HEK293 (cell line): ENCODE measurements at regions not wholly inside any gene's neighbourhood (a gene's known extent, or its start where the extent isn't known, plus 50 kb on each side); places are given as distances from the start of the nearest gene placed in this dataset.
A peak's percentile ranks its signal among the peaks of the same experiment; 100 is the strongest.

Source experiments
- CTCF ChIA-PET: fragments of 350-600 bp; formaldehyde crosslinking; extraction: SDS; loops from one replicate; lab custom pipeline; 2021; ENCODE audit warnings: antibody characterized with exemption; lab: Yijun Ruan, JAX
- POLR2A ChIA-PET: fragments of 300-600 bp; formaldehyde crosslinking; extraction: SDS; loops from one replicate; lab custom pipeline; 2020; ENCODE audit warnings: antibody characterized with exemption, inconsistent platforms; lab: Yijun Ruan, JAX
- H3K27ac ChIP-seq: fragments of 200-500 bp; sonication (Bioruptor generic); 2 replicates; pipeline ENCODE4 v1.5.1; 2014; ENCODE audit warnings: low read depth, low read length, control low read depth, inconsistent platforms; ENCODE audit errors: extremely low read depth
- H3K36me3 ChIP-seq, 2 experiments: fragments of 200-500 bp in 1 of 2; sonication (Bioruptor generic) in 1 of 2; 1 replicate in 1 of 2; 2 replicates in 1 of 2; pipeline ENCODE4 v1.5.1; 2014 to 2017; ENCODE audit warnings: inconsistent platforms in 2 of 2, low read length in 2 of 2; ENCODE audit not compliant: control insufficient read depth in 2 of 2, insufficient read depth in 1 of 2
- H3K4me1 ChIP-seq: fragments of 200-500 bp; sonication (Bioruptor generic); 2 replicates; pipeline ENCODE4 v1.5.1; 2014; ENCODE audit warnings: mild to moderate bottlenecking, low read length, inconsistent platforms; ENCODE audit not compliant: control insufficient read depth, insufficient read depth
- H3K4me3 ChIP-seq: 2 replicates; pipeline ENCODE4 v1.5.1; 2011; ENCODE audit warnings: low read depth, mild to moderate bottlenecking, control low read depth, low read length, moderate library complexity
- H3K9me3 ChIP-seq: fragments of 200-500 bp; sonication (Bioruptor generic); 2 replicates; pipeline ENCODE4 v1.5.1; 2014; ENCODE audit warnings: low read depth, low read length, inconsistent platforms; ENCODE audit not compliant: control insufficient read depth, insufficient read depth
- CTCF ChIP-seq: fragments of 450-650 bp; formaldehyde crosslinking; IDR thresholded peaks from 2 replicates; pipeline ENCODE4 v1.5.1; 2016; ENCODE audit warnings: missing biosample characterization, missing genetic modification characterization
- FEZF1 ChIP-seq: fragments of 450-650 bp; formaldehyde crosslinking; IDR thresholded peaks from 2 replicates; pipeline ENCODE4 v1.5.1; 2016; ENCODE audit warnings: missing biosample characterization, missing genetic modification characterization
- IKZF3 ChIP-seq: fragments of 450-650 bp; IDR thresholded peaks from 2 replicates; pipeline ENCODE4 v1.5.0; 2018; ENCODE audit warnings: missing biosample characterization, mild to moderate bottlenecking, missing genetic modification characterization, moderate library complexity
- MEIS1 ChIP-seq: sonication (generic); formaldehyde crosslinking; IDR thresholded peaks from 2 replicates; pipeline ENCODE4 v1.8.1; 2022; ENCODE audit warnings: missing genetic modification reagents, mild to moderate bottlenecking, borderline replicate concordance
- PATZ1 ChIP-seq: fragments of 450-650 bp; formaldehyde crosslinking; IDR thresholded peaks from 2 replicates; pipeline ENCODE4 v1.5.1; 2016; ENCODE audit warnings: missing biosample characterization, missing genetic modification characterization
- PRDM4 ChIP-seq: fragments of 450-650 bp; formaldehyde crosslinking; IDR thresholded peaks from 2 replicates; pipeline ENCODE4 v1.5.1; 2017; ENCODE audit warnings: missing biosample characterization, missing genetic modification characterization
- SCRT1 ChIP-seq: fragments of 450-650 bp; formaldehyde crosslinking; IDR thresholded peaks from 2 replicates; pipeline ENCODE4 v1.5.1; 2016; ENCODE audit warnings: missing biosample characterization, missing genetic modification characterization, borderline replicate concordance
- ZBTB1 ChIP-seq: fragments of 450-650 bp; formaldehyde crosslinking; IDR thresholded peaks from 2 replicates; pipeline ENCODE4 v1.5.1; 2016; ENCODE audit warnings: missing biosample characterization, missing genetic modification characterization
- ZFP37 ChIP-seq: fragments of 450-650 bp; formaldehyde crosslinking; IDR thresholded peaks from 2 replicates; pipeline ENCODE4 v1.5.1; 2016; ENCODE audit warnings: missing biosample characterization, missing genetic modification characterization
- ZNF133 ChIP-seq: fragments of 450-650 bp; formaldehyde crosslinking; IDR thresholded peaks from 2 replicates; pipeline ENCODE4 v1.5.1; 2016; ENCODE audit warnings: missing biosample characterization, missing genetic modification characterization
- ZNF184 ChIP-seq: fragments of 450-650 bp; IDR thresholded peaks from 2 replicates; pipeline ENCODE4 v1.5.1; 2018; ENCODE audit warnings: missing biosample characterization, mild to moderate bottlenecking, missing genetic modification characterization
- ZNF2 ChIP-seq: fragments of 450-650 bp; formaldehyde crosslinking; IDR thresholded peaks from 2 replicates; pipeline ENCODE4 v1.5.1; 2016; ENCODE audit warnings: missing biosample characterization, missing genetic modification characterization
- ZNF280D ChIP-seq: fragments of 450-650 bp; formaldehyde crosslinking; IDR thresholded peaks from 2 replicates; pipeline ENCODE4 v1.5.1; 2016; ENCODE audit warnings: missing biosample characterization, missing genetic modification characterization
- ZNF510 ChIP-seq: fragments of 450-650 bp; formaldehyde crosslinking; IDR thresholded peaks from 2 replicates; pipeline ENCODE4 v1.5.1; 2018; ENCODE audit warnings: mild to moderate bottlenecking, missing genetic modification characterization, missing biosample characterization; ENCODE audit not compliant: insufficient replicate concordance
- ZNF529 ChIP-seq: fragments of 450-650 bp; formaldehyde crosslinking; IDR thresholded peaks from 2 replicates; pipeline ENCODE4 v1.5.1; 2017; ENCODE audit warnings: missing genetic modification characterization, missing biosample characterization; ENCODE audit not compliant: insufficient replicate concordance
- ZNF560 ChIP-seq: fragments of 450-650 bp; formaldehyde crosslinking; IDR thresholded peaks from 2 replicates; pipeline ENCODE4 v1.5.1; 2017; ENCODE audit warnings: missing biosample characterization, missing genetic modification characterization, borderline replicate concordance
- ZNF561 ChIP-seq: fragments of 450-650 bp; IDR thresholded peaks from 2 replicates; pipeline ENCODE4 v1.5.1; 2018; ENCODE audit warnings: missing biosample characterization, missing genetic modification characterization, borderline replicate concordance
- ZNF610 ChIP-seq: fragments of 450-650 bp; formaldehyde crosslinking; IDR thresholded peaks from 2 replicates; pipeline ENCODE4 v1.5.1; 2016; ENCODE audit warnings: missing biosample characterization, missing genetic modification characterization, borderline replicate concordance
- ZNF654 ChIP-seq: fragments of 450-650 bp; formaldehyde crosslinking; IDR thresholded peaks from 2 replicates; pipeline ENCODE4 v1.5.1; 2016; ENCODE audit warnings: low read depth, missing biosample characterization, missing genetic modification characterization
- ZNF660 ChIP-seq: fragments of 450-650 bp; IDR thresholded peaks from 2 replicates; pipeline ENCODE4 v1.5.1; 2018; ENCODE audit warnings: missing biosample characterization, mild to moderate bottlenecking, missing genetic modification characterization
- ZNF76 ChIP-seq: fragments of 450-650 bp; formaldehyde crosslinking; IDR thresholded peaks from 2 replicates; pipeline ENCODE4; 2016; ENCODE audit warnings: low read depth, missing biosample characterization, missing genetic modification characterization, borderline replicate concordance
- ZNF777 ChIP-seq: fragments of 450-650 bp; formaldehyde crosslinking; IDR thresholded peaks from 2 replicates; pipeline ENCODE4 v1.5.1; 2017; ENCODE audit warnings: missing biosample characterization, missing genetic modification characterization, borderline replicate concordance
- ZSCAN30 ChIP-seq: fragments of 450-650 bp; IDR thresholded peaks from 2 replicates; pipeline ENCODE4 v1.5.1; 2018; ENCODE audit warnings: missing biosample characterization, mild to moderate bottlenecking, missing genetic modification characterization, moderate library complexity

GRCh38 chr3:124563376-124563775 lies 166.9 kb upstream of the UMPS start (continued):
- TF ChIP-seq ZNF2 (no peak), ZFP37 (tag by site-specific recombination) (no peak), ZNF777 (tag by site-specific recombination) (no peak), ZNF529 (tag by site-specific recombination) (no peak)

- POLR2A ChIA-PET, result no interaction called here
- TF ChIP-seq ZNF660 (tag by site-specific recombination) (0 out of 2 replicates have a peak, but pooled peaks have one; percentile 49), PRDM4 (tag by site-specific recombination) (no peak), ZSCAN30 (tag by site-specific recombination) (0 out of 2 replicates have a peak, but pooled peaks have one; percentile 37), IKZF3 (peak; percentile 90), SCRT1 (tag by site-specific recombination) (no peak), CTCF (tag by site-specific recombination) (peak; percentile 66), ZNF654 (tag by site-specific recombination) (peak; percentile 96), FEZF1 (tag by site-specific recombination) (no peak), ZNF510 (no peak), ZNF280D (tag by site-specific recombination) (no peak)
- Histone ChIP-seq H3K27ac (no peak overlapping the region), H3K36me3 (no peaks in the 10 kb centered on the region), H3K9me3 (no peaks in the 10 kb centered on the region), H3K4me1 (no peaks in the 10 kb centered on the region), H3K4me3 (no peak overlapping the region)
- CTCF ChIA-PET, result interaction anchor here (0.6 to 8.0 kb wide), 18 partner anchors 10 to 1016 kb away, joined by 3 to 96 read pairs (median 3); no protein-coding TSS in a partner anchor
Measured at GRCh38 chr3:124565013-124565412, 165.2 kb upstream of the UMPS start.

GRCh38 chr3:124565551-124565950 lies 164.7 kb upstream of the UMPS start:
- Histone ChIP-seq H3K36me3 (no peaks in the 10 kb centered on the region), H3K4me1 (no peaks in the 10 kb centered on the region), H3K9me3 (no peaks in the 10 kb centered on the region), H3K27ac (no peak overlapping the region), H3K4me3 (no peak overlapping the region)
- POLR2A ChIA-PET, result no interaction called here
- CTCF ChIA-PET, result interaction anchor here (0.5 to 8.0 kb wide), 20 partner anchors 9 to 1015 kb away, joined by 3 to 96 read pairs (median 3); no protein-coding TSS in a partner anchor
- no peak for TF ChIP-seq MEIS1
- no peak for TF ChIP-seq ZNF184 (tag by site-specific recombination)
- no peak for TF ChIP-seq ZNF133
- TF ChIP-seq ZNF561 (tag by site-specific recombination), result no peak
- no peak for TF ChIP-seq ZNF560
- no peak for TF ChIP-seq ZNF76 (tag by site-specific recombination)
- TF ChIP-seq ZBTB1 (tag by site-specific recombination), result no peak
- TF ChIP-seq ZNF610 (tag by site-specific recombination), result no peak
- no peak for TF ChIP-seq PATZ1 (tag by site-specific recombination)
